NCI-H446 treated with DMSO at 0.1 percent for 48 hours (cell line): ENCODE measurements at regions not wholly inside any gene's neighbourhood (a gene's known extent, or its start where the extent isn't known, plus 50 kb on each side); places are given as distances from the start of the nearest gene placed in this dataset.

Experiments
- DNase-seq: peaks from one replicate; lab custom pipeline; 2025; lab: John Stamatoyannopoulos, UW

DNA sequence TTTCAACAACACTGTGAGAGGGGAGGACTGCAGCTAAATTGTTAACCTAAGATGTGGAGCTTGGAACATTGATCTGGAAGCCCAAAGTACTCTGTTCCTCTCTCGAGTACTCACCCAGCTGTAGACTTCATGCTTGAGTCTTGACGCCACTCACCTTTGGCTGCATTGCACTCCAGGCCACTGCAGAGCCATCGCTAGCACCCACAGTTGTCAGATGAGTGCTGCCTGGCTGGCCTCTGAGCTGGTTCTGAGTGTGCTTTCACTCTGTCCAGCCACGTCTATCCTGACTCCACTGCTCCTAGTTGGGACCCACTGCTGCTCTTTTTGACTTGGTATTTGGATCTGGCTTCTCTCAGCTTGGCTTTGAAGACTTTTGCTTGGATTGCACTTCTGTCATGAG lies 552.1 kb downstream of the DCDC2C start:
- no peak for DNase-seq

DNA sequence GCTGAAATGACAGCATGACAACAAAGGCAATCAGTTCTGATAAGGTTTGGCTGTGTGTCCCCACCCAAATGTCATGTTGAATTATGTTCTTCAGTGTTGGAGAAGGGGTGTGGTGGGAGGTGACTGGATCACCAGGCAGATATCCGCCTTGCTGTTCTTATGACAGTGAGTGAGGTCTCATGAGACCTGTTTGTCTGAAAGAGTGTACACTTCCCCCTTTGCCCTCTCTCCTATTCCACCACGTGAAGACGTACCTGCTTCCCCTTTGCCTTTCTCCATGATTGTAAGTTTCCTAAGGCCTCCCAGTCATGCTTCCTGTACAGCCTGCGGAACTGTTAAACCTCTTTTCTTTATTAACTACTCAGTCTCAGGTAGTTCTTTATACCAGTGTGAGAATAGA lies 553.0 kb downstream of the DCDC2C start:
- no peak for DNase-seq

DNA sequence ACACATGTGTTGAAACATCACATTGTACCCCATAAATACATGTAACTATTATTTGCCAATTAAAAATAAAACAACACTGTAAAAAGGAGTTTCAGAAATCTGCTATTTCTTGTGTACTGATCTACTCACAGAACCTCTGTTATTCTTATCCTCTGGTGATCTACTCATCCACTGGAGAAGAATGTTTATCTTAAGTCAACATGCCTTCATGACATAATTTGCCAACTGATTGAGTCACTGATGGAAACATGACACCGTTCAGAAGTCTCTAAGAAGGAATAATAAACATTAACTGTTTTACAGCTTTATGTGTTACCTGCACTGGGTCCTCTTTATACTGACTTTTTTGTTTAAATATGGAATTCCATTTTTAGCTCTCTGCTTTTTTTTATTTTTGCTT lies 555.2 kb downstream of the DCDC2C start:
- DNase-seq: no peak

- no peak for DNase-seq
Observed at GRCh38 chr2:4265936-4266335, 562.6 kb downstream of the DCDC2C start.

GRCh38 chr2:4269885-4270284 lies 566.5 kb downstream of the DCDC2C start:
- DNase-seq: no peak

DNA sequence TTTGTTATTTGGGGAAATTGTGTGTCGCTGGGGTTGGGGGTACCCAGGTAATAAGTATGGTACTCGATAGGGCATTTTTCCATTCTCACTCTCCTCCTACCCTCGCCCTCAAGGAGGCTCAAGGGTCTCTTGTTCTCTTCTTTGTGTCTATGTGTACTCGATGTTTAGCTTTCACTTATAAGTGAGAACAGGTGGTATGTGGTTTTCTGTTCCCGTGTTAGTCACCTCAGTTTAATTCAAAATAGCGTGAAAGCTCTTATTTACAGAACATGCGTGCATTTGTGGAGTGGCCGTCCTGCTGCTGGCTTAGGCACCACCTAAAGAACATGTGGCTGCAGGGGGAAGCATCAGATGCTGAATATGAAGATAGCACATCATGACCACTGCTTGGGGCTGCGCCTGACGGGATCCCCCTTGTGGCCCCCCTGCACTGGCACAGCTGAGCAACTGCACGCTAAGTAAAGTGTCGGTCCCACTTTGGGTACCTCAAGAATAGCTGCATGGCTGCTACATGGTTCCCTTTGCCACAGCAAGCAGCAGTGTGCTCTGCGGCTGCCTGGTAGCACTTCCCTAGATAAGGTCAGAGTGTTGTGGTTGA lies 569.0 kb downstream of the DCDC2C start:
- no peak for DNase-seq

- no peak for DNase-seq
Observed at GRCh38 chr2:4278392-4278791, 575.0 kb downstream of the DCDC2C start.

DNA sequence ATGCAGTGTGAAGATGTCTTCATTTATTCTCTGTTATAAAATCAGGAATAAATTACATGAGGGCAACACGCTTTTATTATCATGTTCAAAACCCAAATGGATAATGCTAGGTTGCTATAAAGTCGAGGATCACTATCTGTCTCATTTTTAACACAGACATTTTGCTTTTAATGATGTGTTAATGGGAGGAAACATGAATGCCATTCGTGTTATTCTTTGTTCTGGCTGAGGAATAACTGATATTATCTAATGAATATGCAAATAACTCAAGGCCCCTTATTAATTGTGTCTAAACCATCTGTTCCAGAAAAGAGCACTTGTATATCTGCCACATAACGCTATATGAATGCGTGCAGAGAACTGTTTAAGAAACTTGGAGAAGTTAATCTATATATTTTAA lies 576.1 kb downstream of the DCDC2C start:
- no peak for DNase-seq

- no peak for DNase-seq
Observed at GRCh38 chr2:4291430-4291829, 588.1 kb downstream of the DCDC2C start.

DNA sequence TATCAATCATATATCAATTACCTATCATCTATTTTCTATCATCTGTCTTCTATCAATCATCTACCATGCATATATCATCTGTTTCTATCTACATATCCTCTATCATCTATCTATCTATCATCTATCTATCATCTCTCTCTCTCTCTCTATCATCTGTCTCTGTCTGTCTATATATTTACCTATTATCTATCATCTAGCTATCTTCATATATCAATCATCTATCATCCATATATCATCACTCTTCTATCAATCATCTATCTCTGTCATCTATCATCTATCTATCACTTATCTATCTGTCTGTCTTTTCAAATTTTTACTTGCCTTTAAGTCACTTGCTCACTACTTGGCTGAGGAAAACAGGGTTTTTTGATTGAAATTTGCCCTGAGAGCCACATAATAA lies 592.3 kb downstream of the DCDC2C start:
- DNase-seq: no peak

GRCh38 chr2:4300616-4301015 lies 597.2 kb downstream of the DCDC2C start:
- no peak for DNase-seq

GRCh38 chr2:4324531-4324930 lies 621.2 kb downstream of the DCDC2C start:
- DNase-seq: no peak

DNA sequence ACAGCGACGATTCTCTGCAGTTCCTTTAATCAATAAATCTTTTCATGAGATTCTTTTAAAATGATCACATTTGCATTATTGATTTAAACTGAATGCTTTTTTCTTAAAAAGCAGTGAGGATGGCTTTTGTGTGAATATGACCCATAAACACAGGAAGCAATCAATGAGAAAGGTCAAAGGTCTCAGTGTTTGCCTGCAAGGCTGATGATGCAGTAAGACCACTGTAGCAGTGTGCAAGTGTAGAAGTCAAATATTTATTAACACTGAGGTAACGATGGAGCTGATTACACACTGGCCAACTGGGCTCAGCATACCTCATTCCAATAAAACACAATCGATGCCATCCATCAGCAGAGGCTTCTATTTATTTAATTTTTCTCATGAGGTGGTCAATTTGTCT lies 633.5 kb downstream of the DCDC2C start:
- no peak for DNase-seq

DNA sequence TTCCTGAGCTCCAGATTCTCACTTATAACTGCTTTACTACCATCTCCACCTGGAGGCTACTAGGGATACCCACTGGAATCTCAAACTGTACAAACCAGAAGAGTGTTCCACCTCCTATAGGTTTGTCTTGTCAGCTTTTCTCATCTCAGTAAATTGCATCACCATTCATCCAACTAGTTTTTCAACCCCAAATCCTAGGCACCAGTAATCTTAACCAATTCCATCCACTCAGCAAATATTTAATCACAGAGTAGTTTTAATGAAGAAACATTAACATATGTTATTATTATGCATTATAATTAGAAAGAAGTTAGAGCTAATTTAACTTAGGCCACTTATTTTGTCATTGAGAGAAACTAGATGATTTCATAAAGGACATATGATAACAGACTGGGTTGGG lies 635.0 kb downstream of the DCDC2C start:
- DNase-seq: no peak

- DNase-seq: no peak
Observed at GRCh38 chr2:4340536-4340935, 637.2 kb downstream of the DCDC2C start.

GRCh38 chr2:4346628-4347027 lies 643.3 kb downstream of the DCDC2C start:
- no peak for DNase-seq

- no peak for DNase-seq
Observed at GRCh38 chr2:4353668-4354067, 650.3 kb downstream of the DCDC2C start.

DNA sequence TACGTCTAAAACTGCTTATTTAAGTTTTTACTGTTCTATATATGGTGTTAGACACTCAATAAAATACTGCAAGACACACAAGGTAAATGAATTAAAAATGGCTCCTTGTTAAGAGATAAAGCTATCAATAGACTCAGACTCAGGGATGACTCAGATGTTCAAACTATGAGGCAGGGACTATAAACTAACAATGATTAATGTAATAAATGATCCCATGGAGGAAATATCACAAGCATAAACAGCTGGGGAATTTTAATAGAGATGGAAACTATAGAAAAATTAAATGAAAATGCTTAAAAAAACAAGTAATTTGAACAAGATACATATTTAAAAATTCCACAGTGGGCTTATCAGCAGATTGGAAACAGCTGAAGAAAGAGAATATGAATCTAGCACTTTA lies 650.8 kb downstream of the DCDC2C start:
- DNase-seq: no peak

GRCh38 chr2:4354678-4355077 lies 651.3 kb downstream of the DCDC2C start:
- no peak for DNase-seq

DNA sequence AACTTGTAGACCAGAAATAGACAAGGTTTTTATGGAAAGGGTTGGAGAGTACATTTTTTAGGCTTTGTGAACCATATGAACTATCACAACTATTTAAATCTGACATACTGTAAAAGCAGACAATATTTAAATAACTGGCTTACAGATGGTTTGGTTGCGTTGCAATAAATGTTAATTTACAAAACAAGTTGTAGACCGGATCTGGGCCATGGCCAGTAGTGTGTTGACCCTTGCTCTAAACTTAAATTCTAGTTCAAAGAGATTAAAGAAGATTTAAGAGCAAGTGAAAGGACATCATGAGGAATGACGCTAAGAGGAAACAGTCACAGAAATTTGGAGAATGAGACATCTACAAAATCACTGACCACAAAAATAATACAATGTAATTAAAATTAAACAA lies 652.7 kb downstream of the DCDC2C start:
- no peak for DNase-seq

GRCh38 chr2:4356541-4356940 lies 653.2 kb downstream of the DCDC2C start:
- no peak for DNase-seq

- no peak for DNase-seq
Observed at GRCh38 chr2:4357121-4357520, 653.7 kb downstream of the DCDC2C start.

- DNase-seq: no peak
Observed at GRCh38 chr2:4358837-4359236, 655.5 kb downstream of the DCDC2C start.

GRCh38 chr2:4368907-4369306 lies 665.5 kb downstream of the DCDC2C start:
- no peak for DNase-seq
